ENCODE measurements at regions not wholly inside any gene's neighbourhood (a gene's known extent, or its start where the extent isn't known, plus 50 kb on each side); places are given as distances from the start of the nearest gene placed in this dataset.
"Not testable (repeated sequence)": the region's sequence is repeated elsewhere in the genome, so short reads cannot be mapped to it uniquely, and the experiment has no call there.

DNA sequence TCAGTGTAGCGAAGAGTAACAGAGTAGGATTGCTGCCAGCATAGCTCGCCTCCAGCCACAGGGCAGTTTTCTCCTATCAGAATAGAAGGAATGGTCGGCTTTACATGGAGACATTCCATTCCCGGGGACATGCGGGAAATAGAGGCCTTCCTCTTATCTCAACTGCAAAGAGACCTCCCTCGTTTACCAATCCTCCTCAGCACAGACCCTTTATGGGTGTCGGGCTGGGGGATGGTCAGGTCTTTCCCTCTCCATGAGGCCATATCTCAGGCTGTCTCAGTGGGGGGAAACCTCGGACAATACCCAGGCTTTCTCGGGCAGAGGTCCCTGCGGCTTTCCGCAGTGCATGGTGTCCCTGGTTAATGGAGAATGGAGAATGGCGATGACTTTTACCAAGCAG lies 285.0 kb downstream of the ASMT start:
- DNase-seq, result no peak

GRCh38 chrX:1902901-1903235 lies 288.0 kb downstream of the ASMT start:
- DNase-seq, result no peak

GRCh38 chrX:1903236-1903935 lies 288.5 kb downstream of the ASMT start:
- DNase-seq, result no peak

DNA sequence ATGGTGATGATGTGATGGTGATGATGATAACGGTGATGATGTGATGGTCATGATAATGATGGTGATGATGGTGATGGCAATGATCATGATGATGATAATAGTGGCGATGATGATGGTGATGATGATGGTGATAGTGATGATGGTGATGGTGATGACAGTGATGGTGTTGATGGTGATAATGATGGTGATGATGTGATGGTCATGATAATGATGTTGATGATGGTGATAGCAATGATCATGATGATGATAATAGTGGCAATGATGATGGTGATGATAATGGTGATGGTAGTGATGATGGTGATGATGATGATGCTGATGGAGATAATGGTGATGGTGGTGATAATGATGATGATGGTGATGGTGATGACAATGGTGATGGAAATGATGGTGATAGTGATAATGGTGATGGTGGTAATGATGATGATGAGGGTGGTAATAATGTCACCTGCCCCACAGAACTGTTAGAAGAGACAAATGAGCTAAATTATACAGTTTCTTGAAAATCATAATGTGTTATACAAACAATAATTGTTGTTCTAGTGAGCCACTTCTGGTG lies 289.9 kb downstream of the ASMT start:
- DNase-seq, result no peak

GRCh38 chrX:1906028-1906427 lies 291.2 kb downstream of the ASMT start:
- DNase-seq, result no peak

GRCh38 chrX:1908996-1909395 lies 294.1 kb downstream of the ASMT start:
- DNase-seq, result not testable (repeated sequence)

DNA sequence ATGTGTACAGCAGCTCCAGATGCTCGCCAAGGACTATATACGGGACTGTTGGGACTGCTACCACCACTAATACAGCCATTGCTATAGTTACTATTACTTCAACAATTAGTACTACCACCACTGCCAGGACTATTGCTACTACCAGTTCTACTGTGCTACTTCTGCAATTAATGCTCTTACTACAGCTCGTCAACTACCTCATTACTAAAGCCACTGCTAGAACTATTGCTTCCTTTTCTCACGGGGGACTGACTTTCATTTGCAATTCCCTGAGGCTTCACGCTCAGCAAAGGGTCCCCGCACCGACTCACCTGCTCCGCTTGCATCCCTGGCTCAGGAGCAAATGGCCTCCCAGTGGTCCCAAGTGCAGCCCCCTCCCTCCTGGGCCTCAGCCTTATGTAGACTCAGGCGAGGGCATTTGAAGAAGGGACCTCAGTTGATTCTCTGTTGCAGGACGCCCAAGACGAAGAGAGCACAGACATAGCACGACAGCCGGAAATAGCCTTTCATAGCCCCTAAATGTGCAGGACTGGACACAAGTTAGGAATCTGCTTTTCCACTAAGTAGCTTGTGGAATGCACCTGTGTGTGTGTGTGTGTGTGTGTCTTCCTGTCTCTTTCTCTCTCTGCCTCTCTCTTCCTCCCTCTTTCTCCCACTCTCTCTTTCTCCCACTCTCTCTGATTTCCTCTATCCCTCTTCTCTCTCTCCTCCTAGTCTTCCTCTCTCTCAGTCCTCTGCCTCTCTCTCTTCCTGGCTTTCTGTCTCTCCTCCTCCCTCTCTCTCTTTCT lies 294.8 kb downstream of the ASMT start:
- DNase-seq, result no peak

DNA sequence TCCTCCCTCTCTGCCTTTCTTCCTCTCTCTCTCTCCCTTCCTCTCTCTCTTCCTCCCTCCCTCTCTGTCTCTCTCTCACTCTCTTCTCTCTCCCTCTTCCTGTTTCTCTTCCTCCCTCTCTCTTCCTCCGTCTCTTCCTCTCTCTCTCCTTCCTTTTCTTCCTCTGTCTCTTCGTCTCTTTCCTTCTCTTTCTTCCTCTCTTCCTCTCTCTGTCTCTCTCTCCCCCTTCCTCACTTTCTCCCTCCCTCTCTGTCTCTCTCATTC lies 295.3 kb downstream of the ASMT start:
- no peak for DNase-seq

DNA sequence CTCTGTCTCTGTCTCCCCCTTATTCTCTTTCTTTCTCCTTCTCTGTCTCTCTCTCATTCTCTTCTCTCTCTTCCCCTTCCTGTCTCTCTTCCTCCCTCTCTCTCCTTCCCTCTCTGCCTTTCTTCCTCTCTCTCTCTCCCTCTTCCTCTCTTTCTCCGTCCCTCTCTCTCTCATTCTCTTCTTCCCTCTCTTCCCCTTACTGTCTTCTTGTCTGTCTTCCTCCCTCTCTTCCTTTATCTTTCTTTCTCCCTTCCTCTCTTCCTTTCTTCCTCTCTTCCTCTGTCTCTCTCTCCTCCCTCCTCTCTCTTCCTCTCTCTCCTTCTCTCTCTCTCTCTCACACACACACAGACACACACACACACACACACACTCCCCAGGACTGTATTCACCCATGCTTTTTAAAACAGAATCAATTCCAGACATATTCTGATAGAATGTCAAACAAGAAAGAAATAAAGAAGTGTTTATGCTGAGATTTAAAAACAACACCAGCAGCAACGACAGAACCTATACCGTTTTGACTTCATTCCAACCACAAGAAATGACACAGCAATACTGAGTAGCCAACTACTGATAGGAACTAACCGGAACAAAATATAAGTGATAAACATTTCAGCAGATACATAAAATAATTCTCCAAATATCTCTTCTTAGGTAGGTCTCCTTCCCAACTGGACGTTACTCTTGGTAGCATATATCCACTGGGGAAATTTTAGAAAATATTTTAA lies 296.7 kb downstream of the ASMT start:
- DNase-seq, result no peak

DNA sequence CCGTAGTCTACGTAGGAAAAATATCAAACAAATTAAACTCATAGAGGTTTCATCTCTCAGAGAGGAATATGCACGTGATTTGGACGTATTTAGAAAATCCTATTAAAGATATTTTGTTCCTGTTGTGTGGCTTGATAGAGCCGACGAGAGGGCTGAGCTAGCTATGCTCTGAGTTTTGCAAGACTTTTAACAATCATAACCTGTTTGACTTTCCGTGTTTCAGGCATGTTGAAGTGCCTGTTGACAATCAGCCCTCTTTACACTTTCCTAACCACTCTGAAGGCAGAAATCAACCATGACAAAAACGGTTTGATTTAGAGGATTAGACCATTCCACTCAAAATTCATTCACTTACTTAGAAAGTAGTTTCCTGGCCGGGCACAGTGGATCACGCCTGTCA lies 297.3 kb downstream of the ASMT start:
- no peak for DNase-seq

- DNase-seq, result no peak
Measured at GRCh38 chrX:1914606-1915365, 299.9 kb downstream of the ASMT start.

DNA sequence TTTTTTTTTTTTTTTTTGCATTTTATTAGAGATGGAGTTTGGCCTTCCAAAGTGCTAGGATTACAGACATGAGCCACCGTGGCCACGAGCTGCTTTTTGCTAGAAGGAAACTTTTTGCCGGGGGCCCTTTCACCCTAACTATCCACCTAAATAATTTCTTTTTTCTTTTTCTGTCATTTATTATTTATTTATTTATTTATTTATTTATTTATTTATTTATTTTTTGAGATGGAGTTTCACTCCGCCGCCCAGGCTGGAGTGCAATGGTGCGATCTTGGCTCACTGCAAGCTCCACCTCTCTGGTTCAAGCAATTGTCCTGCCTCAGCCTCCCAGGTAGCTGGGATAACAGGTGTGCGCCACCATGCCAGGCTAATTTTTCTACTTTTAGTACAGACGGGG lies 303.9 kb downstream of the ASMT start:
- DNase-seq, result no peak

- DNase-seq, result peak in 4 of 56 donors; percentile 1 to 9 (median 2)
Measured at GRCh38 chrX:1925053-1925481, 310.2 kb downstream of the ASMT start.

DNA sequence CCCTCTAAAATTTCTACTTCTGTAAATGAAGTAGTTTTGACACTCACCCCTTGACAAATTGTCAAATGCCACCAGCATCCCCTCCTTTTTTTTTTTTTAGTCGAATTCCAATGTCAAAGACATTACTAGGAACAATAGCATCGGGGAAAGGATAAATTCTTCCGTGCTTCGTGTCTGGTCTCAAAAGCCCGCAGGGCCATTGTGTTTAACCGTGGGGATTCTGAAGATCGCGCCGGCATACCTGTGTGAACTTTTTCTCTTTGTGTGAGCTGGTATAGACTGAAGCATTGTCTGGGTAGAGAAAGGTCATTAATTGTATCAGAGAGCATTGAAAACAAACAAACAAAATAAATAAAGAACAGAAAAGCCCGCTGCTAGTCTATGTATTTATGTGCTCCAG lies 313.9 kb downstream of the ASMT start:
- DNase-seq, result no peak

- no peak for DNase-seq
Measured at GRCh38 chrX:1932231-1932630, 317.4 kb downstream of the ASMT start.

DNA sequence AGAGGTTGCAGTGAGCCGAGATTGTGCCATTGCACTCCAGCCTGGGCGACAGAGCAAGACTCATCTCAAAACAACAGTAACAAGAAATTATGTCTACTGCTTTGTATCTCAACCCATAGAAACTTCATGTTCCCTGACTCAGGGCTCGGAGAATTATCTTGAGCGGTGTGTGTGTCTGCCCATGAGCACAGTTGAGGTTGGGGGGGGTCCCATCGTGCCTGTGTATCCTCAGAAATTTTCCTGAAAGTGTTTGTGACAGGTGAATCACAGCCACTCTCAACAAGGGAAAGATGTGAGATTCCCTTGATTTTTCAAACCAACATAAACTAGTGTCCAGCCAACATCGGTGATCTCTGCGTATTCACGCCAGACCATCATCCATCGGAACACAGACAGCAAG lies 319.1 kb downstream of the ASMT start:
- DNase-seq, result no peak

DNA sequence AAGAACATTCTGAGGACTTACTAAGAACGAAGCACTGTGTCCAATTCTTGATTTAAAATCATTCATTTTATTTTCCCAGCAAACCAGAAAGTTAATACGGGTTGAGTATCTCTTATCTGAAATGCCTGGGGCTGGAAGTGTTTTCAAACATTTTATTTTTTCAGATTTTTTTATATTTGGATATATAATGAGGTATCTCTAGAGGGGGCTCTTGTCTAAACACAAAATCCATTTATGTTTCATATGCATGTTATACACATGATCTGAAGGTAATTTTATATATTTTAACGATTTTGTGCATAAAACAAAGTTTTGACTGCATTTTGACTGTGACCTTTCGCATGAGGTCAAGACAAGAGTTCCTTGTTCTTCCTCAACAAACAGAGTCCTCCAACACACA lies 320.9 kb downstream of the ASMT start:
- no peak for DNase-seq

DNA sequence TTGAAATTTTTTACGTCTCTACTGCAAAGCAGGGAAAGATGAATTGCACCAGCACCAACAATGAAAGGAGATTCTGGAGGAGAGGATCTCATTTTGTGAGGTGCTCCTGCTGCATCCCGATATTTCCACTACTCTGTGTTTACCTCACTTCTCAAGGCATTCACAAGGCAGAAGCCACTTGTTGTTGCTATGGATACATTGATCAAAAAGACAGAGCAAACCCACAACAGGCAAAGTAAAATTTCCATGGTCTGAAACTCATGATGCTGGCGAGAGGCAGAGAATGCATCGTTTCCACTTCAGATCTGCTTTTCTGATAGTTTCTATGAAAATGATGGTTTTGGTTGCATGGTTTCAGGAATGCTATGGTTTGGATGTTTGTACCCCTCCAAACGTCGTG lies 323.3 kb downstream of the ASMT start:
- no peak for DNase-seq

GRCh38 chrX:1941321-1941720 lies 326.5 kb downstream of the ASMT start:
- no peak for DNase-seq

- no peak for DNase-seq
Measured at GRCh38 chrX:1945879-1946278, 331.0 kb downstream of the ASMT start.

- no peak for DNase-seq
Measured at GRCh38 chrX:1946974-1947373, 332.1 kb downstream of the ASMT start.

Measured in nucleus accumbens (tissue), 56 donors.